NCI-H510A (cell line): ENCODE measurements at regions not wholly inside any gene's neighbourhood (a gene's known extent, or its start where the extent isn't known, plus 50 kb on each side); places are given as distances from the start of the nearest gene placed in this dataset.

Source experiments
- DNase-seq: peaks from one replicate; lab custom pipeline; 2025; lab: John Stamatoyannopoulos, UW

GRCh38 chr20:50343125-50343489 lies 152.5 kb downstream of the CEBPB start:
- no peak for DNase-seq

- DNase-seq = no peak
Measured at GRCh38 chr20:50343490-50344179, 153.0 kb downstream of the CEBPB start.

GRCh38 chr20:50344232-50345071 lies 153.8 kb downstream of the CEBPB start:
- no peak for DNase-seq

- no peak for DNase-seq
Measured at GRCh38 chr20:50345712-50346373, 155.2 kb downstream of the CEBPB start.

- DNase-seq = peak; percentile 46
Measured at GRCh38 chr20:50346374-50347283, 156.0 kb downstream of the CEBPB start.

GRCh38 chr20:50347284-50348063 lies 156.8 kb downstream of the CEBPB start:
- no peak for DNase-seq

- no peak for DNase-seq
Measured at GRCh38 chr20:50348096-50348495, 157.5 kb downstream of the CEBPB start.

GRCh38 chr20:50350510-50351249 lies 159.5 kb upstream of the PTPN1 start:
- DNase-seq = no peak

GRCh38 chr20:50351541-50351940 lies 158.6 kb upstream of the PTPN1 start:
- DNase-seq = no peak

- DNase-seq = no peak
Measured at GRCh38 chr20:50353289-50353961, 156.8 kb upstream of the PTPN1 start.

- no peak for DNase-seq
Measured at GRCh38 chr20:50354721-50355589, 155.2 kb upstream of the PTPN1 start.

GRCh38 chr20:50355590-50356524 lies 154.3 kb upstream of the PTPN1 start:
- no peak for DNase-seq

- no peak for DNase-seq
Measured at GRCh38 chr20:50356525-50356885, 153.7 kb upstream of the PTPN1 start.

GRCh38 chr20:50356962-50357782 lies 153.0 kb upstream of the PTPN1 start:
- DNase-seq = no peak

GRCh38 chr20:50357783-50358161 lies 152.4 kb upstream of the PTPN1 start:
- DNase-seq = no peak

GRCh38 chr20:50358166-50358565 lies 152.0 kb upstream of the PTPN1 start:
- DNase-seq = no peak

- no peak for DNase-seq
Measured at GRCh38 chr20:50358971-50359370, 151.2 kb upstream of the PTPN1 start.
